ENCODE measurements at regions not wholly inside any gene's neighbourhood (a gene's known extent, or its start where the extent isn't known, plus 50 kb on each side); places are given as distances from the start of the nearest gene placed in this dataset.

GRCh38 chr3:72448858-72449257 lies 399.4 kb downstream of the SHQ1 start:
- TF ChIP-seq CTCF (IDR thresholded peaks at IDR 0.05) (no peak), POLR2A (IDR thresholded peaks at IDR 0.05) (no peak)

Measured in right lobe of liver (tissue), 4 donors.